Kidney glomerular epithelial cell (primary cell): ENCODE measurements at regions not wholly inside any gene's neighbourhood (a gene's known extent, or its start where the extent isn't known, plus 50 kb on each side); places are given as distances from the start of the nearest gene placed in this dataset.
A peak's percentile ranks its signal among the peaks of the same experiment; 100 is the strongest.

Experiments used
- DNase-seq: peaks from one replicate; lab custom pipeline; 2025; lab: John Stamatoyannopoulos, UW

DNA sequence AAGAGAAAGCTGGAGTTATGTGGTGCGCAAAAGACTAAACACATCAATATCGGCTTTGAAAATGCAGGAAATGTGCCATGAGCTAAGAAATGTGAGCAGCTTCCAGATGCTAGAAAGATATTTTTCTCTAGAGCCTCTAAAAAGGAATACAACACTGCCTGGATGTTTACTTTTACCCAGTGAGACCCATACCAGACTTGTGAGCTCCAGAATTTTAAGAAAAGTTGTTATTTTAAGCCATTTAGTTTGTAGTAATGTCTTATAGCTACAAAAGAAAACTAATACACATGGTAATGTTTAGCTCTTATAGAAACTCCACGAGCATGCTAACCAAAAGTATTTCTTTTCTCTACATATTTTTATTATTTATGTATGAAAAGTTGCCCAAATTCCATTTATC lies 1389.4 kb downstream of the C4orf33 start:
- no peak for DNase-seq

DNA sequence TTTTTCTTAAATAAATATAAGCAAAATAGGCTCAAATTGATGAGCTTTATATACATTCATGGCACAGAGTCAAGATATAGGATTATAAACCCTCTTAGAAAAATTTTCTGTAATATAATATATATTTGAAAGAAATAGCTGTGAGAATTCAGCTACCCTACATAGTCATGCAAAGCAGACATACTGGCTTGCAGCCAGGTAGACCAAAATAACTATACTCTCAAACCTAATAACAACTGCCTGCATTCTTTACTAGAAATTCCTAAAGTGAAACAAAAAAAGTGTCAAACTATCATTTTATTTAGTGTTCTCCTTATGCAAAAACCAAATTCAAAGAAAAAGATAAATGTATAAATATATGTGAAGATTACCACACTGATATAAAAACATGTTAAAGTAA lies 1390.2 kb downstream of the C4orf33 start:
- no peak for DNase-seq

DNA sequence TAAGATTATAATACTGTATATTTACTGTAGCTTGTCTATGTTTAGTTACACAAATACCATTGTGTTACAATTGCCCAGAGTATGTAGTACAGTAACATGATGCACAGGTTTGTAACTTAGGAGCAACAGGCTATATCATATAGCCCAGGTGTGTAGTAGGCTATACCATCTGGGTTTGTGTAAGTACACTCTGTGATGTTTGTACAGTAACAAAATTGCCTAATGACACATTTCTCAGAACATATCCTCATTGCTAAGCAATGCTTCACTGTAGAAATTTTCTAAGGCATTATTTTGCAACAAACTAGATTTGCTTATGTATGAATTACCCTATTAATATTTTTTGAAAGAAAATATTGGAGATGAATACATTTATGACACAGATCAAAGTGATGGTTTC lies 1390.9 kb downstream of the C4orf33 start:
- DNase-seq = no peak

DNA sequence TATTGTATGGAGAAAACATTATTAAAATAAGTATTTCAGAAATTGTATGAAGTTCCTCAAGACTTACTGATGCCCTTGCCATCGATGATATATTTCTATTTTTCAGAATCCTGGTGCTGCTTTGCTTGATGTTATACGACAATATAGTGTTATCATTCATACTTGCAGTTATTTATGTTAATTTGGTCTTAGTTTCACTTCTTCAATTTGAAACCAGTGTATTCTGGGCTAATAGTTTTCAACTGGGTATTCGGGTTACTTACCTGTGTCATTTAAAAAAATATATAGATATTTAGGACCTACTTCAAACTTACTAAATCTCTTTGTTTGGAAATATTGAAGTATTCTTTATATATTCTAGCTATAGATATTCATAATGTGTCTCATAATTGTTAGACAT lies 1414.7 kb downstream of the C4orf33 start:
- DNase-seq = no peak

DNA sequence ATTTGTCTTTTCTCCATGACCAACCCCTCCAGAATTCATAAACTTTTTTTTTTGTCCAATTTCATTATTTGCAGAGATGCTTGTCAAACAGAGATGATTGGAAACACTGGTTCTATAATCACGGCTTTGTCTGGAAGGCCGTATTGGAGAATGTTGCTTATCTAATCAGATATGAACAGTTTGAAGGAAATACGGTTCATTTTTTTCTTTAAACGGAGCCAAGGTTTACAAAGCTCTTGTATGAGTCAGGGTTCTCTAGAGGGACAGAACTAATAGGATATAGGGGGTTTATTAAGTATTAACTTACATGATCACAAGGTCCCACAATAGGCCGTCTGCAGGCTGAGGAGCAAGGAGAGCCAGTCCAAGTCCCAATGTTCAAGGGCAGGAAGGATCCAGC lies 1415.8 kb downstream of the C4orf33 start:
- DNase-seq = no peak

DNA sequence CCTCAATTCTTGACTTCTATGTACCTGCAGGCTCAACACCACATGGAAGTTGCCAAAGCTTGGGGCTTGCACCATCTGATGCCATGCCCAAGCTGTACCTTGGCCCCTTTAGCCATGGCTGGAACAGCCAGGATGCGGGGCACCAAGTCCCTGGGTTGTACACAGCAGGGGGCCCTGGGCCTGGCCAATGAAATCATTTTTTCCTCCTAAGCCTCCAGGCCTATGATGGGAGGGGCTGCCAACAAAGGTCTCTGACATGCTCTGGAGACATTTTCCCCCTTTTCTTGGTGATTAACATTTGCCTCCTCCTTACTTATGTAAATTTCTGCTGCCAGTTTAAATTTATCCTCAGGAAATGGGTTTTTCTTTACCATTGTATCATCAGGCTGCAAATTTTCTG lies 1428.1 kb downstream of the C4orf33 start:
- DNase-seq = no peak

DNA sequence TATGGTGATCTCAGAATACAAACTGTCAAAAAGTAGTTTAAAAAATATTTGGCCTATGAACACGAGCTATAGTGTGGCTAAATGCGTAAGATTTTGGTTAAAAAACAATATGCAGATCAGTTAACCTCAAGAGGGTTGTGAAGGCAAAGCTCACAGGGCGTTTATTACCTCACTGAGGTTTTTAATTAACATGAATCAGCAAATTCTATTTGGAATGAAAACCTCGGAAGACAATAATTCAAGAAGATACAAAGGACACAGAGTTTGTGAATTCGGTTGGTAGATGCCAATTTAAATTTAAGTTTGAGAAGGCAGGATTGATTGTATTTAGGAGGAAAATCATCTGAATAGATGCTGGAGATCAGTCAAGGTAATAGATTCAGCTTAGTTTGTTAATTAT lies 1434.6 kb downstream of the C4orf33 start:
- no peak for DNase-seq

DNA sequence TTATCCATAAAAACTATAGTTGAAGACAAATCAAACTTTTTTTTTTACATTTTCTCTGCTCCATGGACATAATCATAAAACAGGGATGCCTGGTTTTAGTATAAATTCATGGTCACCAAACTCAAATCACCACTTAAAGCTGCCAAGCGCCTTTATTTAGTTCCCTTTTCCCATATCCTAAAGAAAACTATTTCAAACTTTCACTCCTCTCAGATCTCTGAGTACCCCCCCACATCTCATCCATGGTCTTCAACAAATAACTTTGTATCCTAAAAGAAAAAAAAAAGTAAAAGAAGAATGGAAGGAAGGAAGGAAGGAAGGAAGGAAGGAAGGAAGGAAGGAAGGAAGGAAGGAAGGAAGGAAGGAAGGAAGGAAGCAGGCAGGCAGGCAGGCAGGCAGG lies 1438.7 kb downstream of the C4orf33 start:
- DNase-seq = no peak

DNA sequence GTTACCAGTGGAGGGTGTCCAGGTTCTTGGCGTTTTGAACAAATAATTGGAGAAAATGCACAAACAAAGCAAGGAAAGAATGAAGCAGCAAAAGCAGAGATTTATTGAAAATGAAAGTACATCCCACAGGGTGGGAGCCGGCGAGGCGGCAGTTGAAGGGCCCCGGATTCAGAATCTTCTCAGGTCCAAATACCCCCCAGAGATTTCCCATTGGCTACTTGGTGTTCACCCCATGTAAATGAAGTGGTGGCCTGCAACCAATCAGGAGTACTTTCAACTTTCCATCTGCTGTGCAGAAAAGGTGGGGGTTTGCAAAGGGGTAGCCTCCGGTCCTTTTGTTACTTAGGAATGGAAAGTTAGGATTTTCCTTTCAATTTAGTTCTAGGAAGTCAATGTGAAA lies 1447.0 kb downstream of the C4orf33 start:
- DNase-seq = no peak

DNA sequence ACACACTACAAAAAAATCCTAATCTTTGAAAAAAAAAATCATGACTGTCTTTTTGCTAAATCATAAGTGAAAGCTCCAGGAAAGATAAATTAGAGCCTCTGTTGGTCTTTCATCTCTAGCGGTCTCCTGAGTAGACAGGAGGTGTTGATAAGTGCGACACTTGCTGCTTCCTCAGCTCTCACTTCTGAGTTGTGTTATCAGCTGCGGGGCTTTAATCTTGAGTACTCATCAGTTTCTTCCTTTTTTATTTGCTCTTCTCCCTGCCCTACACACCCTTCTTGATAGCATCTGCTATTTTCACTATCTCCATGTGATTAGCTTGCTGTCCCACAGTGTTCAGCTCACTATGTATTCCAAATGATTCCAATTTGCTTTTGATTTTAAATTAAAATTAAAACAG lies 1449.2 kb downstream of the C4orf33 start:
- no peak for DNase-seq

DNA sequence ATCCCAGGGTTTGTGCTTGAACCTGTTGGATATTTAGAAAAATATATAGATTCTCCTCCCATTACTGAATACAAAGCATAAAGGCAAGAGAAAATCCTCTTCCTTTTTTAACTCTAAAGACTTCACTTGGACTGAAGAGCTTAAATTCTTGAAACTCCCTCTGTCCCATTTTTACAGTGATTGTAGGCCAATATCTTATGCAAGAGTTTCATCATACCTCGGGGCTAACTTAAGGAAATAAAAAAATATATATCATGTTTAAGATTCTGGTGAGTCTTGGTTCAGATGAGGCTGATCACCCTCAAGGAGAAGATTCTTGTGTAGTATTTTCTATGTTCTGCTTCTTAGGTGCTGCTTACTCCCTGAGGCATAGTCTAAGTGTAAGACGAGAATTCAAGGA lies 1449.6 kb downstream of the C4orf33 start:
- no peak for DNase-seq

DNA sequence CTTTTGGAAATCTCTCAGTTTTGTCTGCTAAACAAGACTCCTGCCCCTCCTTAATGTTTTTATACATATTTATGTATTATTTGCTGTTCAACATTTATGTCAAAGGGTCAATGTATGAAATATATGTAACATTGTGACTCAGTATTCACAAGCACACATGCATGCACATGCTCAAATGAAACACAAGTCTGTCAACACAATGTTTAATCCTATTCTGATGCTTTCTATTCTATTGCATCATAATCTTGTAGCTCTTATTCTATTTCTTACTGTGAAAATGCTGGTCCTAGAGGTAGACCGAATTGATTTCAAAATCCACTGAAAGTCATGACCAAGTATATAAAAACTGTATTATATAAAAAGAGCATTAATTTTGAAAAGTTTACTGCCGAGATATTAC lies 1463.3 kb downstream of the C4orf33 start:
- DNase-seq = no peak

DNA sequence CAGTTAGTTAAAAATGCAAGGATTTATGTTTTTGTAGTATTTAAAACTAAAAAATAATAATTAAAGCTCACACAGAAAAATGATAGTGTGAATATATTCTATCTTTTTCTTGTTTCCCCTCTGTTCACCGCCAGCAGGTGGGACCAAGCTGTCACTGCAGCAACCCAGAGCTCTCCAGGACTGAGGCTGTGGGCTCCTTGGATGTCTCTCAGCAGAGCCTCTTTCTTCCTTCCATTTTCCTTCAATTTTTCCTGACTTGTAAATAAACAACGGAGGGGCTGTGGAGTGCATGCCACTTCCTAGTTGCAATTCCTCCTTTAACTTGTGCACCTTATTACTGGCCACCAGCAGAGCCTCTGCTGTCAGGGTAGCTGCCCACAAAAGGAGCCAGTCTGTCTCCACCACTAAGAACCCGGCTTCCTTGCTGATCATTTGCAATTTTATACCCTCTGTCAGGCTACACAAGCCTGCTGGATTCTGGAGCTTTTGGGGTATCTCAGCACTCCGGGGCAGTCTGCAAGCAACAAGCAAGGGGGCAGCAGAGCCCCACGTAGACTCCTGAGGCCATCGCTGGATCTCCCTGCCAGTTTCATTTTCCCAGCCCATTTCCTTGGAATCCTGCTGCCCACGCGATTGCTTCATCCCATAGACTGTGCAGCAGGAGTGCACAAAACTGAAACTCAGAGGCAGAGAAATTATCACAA lies 1467.4 kb downstream of the C4orf33 start:
- DNase-seq = peak; percentile 56

DNA sequence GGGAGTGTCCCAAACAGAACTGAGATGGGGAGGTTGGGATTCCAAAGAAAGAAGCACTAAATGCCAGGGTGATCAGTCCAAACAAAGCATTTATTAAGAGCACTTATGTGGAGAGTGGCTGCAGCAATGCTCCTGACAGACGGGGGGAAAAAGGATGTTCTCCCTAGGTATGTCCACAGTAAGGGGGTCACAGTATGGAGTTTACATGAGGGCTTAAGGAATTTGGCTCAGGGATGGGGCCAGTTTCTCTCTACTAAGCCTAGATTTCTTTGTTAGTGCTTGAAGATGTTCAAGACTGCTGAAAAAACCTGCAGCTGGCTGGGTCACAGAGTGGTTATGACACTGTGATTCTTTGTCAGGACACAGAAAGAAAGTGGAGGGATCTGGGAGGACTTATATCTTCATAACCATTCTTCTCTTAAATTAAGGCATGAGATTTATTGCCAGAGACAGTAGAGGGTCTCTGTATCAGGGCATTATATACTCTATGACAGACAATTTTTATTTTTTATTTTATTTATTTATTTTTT lies 1468.0 kb downstream of the C4orf33 start:
- no peak for DNase-seq

DNA sequence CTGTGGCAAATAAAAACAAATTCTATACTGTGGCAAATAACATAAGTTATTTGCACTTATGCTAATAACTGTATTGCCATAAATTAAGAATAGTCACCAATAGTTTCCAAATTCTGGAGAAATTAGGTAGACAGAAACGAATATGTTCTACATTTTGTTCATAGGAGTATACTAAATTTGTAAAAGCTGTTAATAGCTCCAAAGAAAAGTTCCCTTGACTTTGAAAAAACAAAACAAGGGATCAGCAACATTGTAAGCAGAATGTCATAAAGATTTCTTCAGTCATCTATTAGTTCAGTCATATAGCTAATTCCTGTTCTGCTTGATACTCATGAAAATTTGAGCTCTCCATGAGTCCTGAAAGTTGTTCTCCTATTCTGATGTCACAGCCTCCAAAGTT lies 1472.8 kb downstream of the C4orf33 start:
- DNase-seq = no peak

DNA sequence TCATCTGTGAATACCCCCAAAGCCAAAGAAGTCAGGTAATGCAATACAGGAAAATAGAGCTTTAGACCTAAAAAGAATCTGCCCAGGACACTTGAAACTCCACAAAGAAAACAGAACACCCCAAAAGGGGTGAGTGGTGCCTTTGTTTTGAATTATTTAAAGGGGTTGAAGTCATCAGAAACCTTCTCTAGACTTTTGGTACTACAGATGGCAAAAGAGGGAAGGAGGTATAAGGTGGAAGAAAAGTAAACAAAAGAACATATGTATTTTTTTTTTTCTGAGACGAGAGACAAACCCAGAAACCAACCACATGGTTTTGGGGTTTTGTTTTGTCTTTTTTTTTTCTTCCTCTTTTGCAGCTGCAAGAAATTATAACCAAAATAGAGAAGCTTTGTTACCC lies 1477.8 kb downstream of the C4orf33 start:
- no peak for DNase-seq

DNA sequence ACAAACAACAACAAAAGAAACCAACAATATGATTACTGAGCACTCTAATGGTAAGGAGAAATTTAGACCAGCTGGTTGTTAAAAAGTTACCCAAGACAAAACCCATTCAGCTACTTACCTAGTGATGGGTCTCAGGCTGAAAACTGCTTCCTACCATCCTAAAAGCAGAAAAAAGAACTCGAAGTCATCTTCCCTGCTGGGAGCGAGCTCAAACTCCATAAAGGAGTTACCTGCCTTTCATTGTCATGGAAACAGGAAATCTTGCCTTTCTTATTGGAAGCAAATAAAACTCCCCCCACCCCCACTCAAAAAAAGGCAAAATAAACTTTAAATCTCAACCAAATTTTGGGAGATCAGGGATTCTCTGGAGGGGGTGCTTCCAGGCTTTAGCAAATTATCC lies 1478.3 kb downstream of the C4orf33 start:
- no peak for DNase-seq

DNA sequence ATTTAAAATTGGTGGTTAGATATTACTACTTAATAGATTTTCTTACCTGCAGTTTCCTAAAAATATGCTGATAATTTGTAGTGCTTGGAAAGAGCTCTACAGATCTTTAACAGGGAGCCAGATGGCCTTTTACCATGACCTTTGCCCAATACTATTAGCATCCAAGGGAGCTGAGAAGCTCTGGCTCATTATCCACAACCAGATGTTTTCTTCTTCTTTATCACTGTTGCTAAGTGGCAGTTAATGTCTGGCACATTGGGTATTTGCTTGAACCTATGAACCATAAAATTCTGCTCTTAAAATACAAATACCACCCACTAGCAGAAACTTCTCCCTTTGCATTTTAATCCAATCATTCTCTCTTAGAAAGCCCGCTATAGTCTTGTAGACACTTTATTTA lies 1480.3 kb downstream of the C4orf33 start:
- DNase-seq = no peak

DNA sequence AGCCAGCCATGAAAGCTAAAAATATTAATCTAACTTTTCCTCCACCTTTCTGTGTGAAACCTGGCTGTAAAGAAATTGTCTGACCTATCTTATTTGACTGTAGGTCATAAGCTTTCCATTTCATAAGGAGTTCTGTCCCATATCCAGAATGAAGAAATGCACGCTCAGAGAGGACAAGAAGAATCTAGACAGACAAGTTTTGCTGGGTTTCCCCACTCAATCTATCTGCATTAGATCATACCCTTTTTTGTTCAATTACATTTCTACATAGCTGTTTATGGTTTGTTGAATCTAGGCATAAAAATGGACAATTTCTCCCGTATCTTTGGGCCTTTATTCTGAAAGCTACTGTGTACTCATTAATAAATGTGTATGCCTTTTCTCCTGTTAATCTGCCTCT lies 1495.1 kb downstream of the C4orf33 start:
- no peak for DNase-seq

DNA sequence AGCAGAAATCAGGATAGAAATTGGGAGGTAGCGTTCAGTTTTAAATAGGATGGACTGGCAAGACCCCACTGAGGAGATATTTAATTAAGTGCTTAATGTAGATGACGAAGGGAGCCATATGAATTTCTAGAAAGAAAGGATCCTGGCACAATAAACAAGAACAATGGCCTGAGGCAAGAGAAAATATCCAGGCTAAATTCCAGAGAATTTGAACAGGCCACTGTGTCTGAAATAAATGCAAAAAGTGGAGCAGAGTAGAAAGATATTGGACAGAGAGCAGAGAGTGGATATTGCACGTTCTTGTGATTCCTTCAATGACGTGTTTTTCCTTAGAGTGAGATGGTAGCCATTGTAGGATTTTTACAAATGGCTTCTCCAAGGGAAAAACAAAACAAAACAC lies 1504.8 kb downstream of the C4orf33 start:
- DNase-seq = no peak

DNA sequence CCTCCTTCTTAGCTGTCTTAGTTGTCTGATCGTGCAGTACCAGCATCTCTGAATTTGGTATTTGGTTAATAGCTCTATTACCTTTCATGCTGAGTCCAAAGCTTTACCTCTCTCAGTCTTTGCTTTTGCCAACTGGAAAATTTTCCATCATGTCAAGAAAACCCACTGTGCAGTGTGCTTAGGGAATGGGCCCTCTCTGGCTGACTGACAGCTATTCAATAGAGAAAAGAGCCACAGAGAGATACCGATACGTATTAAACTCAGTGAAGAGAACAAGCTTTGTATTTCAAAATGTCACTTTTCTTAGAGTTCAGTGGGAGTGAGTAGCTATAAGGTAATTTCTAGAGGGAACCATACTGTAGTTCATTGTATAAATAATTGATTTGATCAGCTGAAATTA lies 1507.1 kb downstream of the C4orf33 start:
- DNase-seq = no peak

DNA sequence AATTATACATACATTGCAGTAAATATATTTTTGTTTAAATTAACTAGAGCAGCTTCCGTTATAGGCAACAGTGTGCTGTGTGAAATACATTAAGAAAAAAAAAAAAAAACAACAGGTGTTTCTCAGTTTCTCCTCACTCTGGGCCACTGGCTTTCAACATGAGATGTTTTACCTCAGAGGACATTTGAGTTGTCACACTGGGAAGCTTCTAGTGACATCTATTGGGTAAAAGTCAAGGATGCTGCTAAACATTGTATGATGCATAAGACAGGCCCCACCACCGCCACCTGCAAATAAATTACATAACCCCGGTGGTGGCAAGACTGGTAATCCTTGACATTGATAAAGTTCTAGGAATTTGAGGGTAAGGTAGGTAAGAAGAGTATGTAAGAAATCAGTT lies 1512.2 kb downstream of the C4orf33 start:
- no peak for DNase-seq

DNA sequence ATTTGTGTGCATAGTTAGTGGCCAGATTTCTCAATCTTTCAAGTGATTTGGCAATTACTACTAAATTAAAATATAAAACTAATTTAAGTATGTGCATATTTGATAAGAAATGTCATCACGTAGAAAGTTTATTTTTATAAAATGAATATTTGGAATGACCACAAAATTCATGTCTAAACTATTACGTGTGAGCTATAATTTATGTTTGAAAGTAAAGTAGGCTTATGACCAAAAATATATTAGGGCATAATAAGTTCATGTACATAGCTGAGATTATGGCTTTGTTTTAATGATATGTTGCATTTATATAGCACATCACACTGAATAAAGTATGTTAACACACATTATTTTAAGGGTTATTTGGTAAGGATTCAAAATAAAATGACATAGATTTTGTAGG lies 1532.6 kb downstream of the C4orf33 start:
- DNase-seq = no peak
